Heart left ventricle (tissue), 13 donors: ENCODE measurements at regions not wholly inside any gene's neighbourhood (a gene's known extent, or its start where the extent isn't known, plus 50 kb on each side); places are given as distances from the start of the nearest gene placed in this dataset.

ENCODE experiments used
- POLR2A ChIP-seq, 2 donors: fragments of 450-650 bp; IDR thresholded peaks; one replicate each; pipeline ENCODE4 v1.6.1; 2017; ENCODE audit warnings: antibody characterized with exemption in 2 of 2, mild to moderate bottlenecking in 2 of 2, moderate library complexity in 2 of 2
- TF ChIP-seq, protein P1 (sequence below), 12 donors: fragments of 200-600 bp; sonication (generic) in 4 of 12; IDR thresholded peaks; one replicate each; pipeline versions ENCODE4 v1.5.0 to v1.8.0; 2018 to 2022; ENCODE audit warnings: antibody characterized with exemption in 12 of 12, mild to moderate bottlenecking in 5 of 12
- donor health status: ischemic (EF 13 %, LVEDD 7.1; RV severe dilation, severe dysfunction).
- donor health status: DM: no; HTN: yes; CAD: no.
- donor health status: DM: no; HTN: no; CAD: no.
- donor health status: ischemic (EF 25% LVEDD 6.9; RV normal size, moderate dysfunction).
- donor health status: ischemic (EF 25% LVEDD 5.7; RV mildly dilated, moderate dysfunction).
- donor health status: ischemic (EF 35%, LVEDD 5.7; RV mildly dilated, moderate dysfunction).
- donor health status: nonischemic (EF 11% LVEDD 7.7; RV severe dilation, severe dysfunction).
- donor health status: DM: yes; HTN: yes; CAD: no.
- donor health status: PGD.
- donor health status: ischemic (EF 29% LVEDD 5.4; RV normal size, mild dysfunction).
- donor health status: nonischemic (EF 23%, LVEDD 6.1; RV moderate dilation, normal function).

DNA sequence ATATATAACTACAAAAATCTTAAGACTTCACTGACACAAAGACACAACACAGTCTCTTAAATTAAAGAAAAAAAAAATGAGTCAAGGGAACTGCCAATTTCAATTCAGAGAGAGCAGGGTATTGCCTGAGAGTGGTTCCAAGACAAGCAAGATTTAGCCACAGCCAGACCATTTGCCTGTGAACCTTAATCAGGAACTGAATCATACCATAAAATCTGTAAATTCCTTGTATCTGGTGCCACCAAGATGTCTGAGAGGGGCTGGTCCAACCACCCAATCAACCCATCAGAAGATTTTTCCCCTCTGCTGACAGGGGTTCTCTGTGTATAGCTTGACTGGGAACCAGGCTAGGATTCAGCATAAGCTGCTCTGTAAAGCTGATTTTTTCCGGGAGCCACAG, 159.2 kb downstream of the CPEB2 start:
- no peak for TF ChIP-seq POLR2A (IDR thresholded peaks at IDR 0.05)
- TF ChIP-seq, protein P1, sequence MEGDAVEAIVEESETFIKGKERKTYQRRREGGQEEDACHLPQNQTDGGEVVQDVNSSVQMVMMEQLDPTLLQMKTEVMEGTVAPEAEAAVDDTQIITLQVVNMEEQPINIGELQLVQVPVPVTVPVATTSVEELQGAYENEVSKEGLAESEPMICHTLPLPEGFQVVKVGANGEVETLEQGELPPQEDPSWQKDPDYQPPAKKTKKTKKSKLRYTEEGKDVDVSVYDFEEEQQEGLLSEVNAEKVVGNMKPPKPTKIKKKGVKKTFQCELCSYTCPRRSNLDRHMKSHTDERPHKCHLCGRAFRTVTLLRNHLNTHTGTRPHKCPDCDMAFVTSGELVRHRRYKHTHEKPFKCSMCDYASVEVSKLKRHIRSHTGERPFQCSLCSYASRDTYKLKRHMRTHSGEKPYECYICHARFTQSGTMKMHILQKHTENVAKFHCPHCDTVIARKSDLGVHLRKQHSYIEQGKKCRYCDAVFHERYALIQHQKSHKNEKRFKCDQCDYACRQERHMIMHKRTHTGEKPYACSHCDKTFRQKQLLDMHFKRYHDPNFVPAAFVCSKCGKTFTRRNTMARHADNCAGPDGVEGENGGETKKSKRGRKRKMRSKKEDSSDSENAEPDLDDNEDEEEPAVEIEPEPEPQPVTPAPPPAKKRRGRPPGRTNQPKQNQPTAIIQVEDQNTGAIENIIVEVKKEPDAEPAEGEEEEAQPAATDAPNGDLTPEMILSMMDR (IDR thresholded peaks at IDR 0.05) = no peak
